SK-N-SH (cell line): ENCODE measurements at regions not wholly inside any gene's neighbourhood (a gene's known extent, or its start where the extent isn't known, plus 50 kb on each side); places are given as distances from the start of the nearest gene placed in this dataset.

ENCODE experiments used
- CTCF ChIA-PET: fragments of 300-600, 350-600 bp; formaldehyde crosslinking; extraction: SDS; loops from one replicate; lab custom pipeline; 2021; lab: Yijun Ruan, JAX
- POLR2A ChIA-PET: fragments of 350-600 bp; sonication (Branson Sonifier 250); formaldehyde crosslinking; extraction: SDS; loops from one replicate; lab custom pipeline; 2020; ENCODE audit warnings: antibody characterized with exemption, inconsistent platforms; lab: Yijun Ruan, JAX
- DNase-seq: peaks from one replicate; pipeline ENCODE4 v3.0.0; 2012
- H2AFZ ChIP-seq: fragments of 200-600 bp; sonication (generic); 2 replicates; pipeline ENCODE4 v1.8.1; 2016; ENCODE audit warnings: antibody characterized with exemption, mild to moderate bottlenecking, low read depth
- H3F3A ChIP-seq: fragments of 200-600 bp; sonication (generic); replicated peaks from 2 replicates; pipeline ENCODE3; 2016; ENCODE audit warnings: antibody characterized with exemption, mild to moderate bottlenecking; ENCODE audit not compliant: insufficient read depth
- H3K27ac ChIP-seq, 2 experiments: fragments of 200-500 bp in 1 of 2; fragments of 200-600 bp in 1 of 2; sonication (Bioruptor generic) in 1 of 2; sonication (generic), shearing (Covaris generic) in 1 of 2; 2 replicates each; pipeline versions ENCODE4 v1.5.1 to v1.6.1; 2014 to 2016; ENCODE audit warnings: low read depth in 2 of 2, inconsistent platforms in 1 of 2, low read length in 1 of 2, mild to moderate bottlenecking in 1 of 2, mixed read lengths in 1 of 2
- H3K27me3 ChIP-seq: fragments of 200-600 bp; sonication (generic), shearing (Covaris generic); 2 replicates; pipeline ENCODE4 v1.6.1; 2016; ENCODE audit warnings: mixed run types; ENCODE audit not compliant: insufficient read depth
- H3K36me3 ChIP-seq, 2 experiments: fragments of 200-500 bp in 1 of 2; fragments of 200-600 bp in 1 of 2; sonication (Bioruptor generic) in 1 of 2; sonication (generic) in 1 of 2; replicated peaks in 1 of 2; 2 replicates each; pipeline versions ENCODE3 to v1.5.1; 2014 to 2016; ENCODE audit warnings: low read length in 1 of 2, mild to moderate bottlenecking in 1 of 2; ENCODE audit not compliant: insufficient read depth in 2 of 2, control insufficient read depth in 1 of 2
- H3K4me1 ChIP-seq, 2 experiments: fragments of 200-500 bp in 1 of 2; fragments of 200-600 bp in 1 of 2; sonication (Bioruptor generic) in 1 of 2; sonication (generic), shearing (Covaris generic) in 1 of 2; 2 replicates each; pipeline versions ENCODE4 v1.5.1 to v1.6.1; 2014 to 2016; ENCODE audit warnings: low read depth in 1 of 2, low read length in 1 of 2, mixed run types in 1 of 2; ENCODE audit not compliant: insufficient read depth in 2 of 2, control insufficient read depth in 1 of 2
- H3K4me2 ChIP-seq: fragments of 200-600 bp; sonication (generic), shearing (Covaris generic); 2 replicates; pipeline ENCODE4 v1.6.1; 2017; ENCODE audit warnings: mixed run types
- H3K4me3 ChIP-seq, 2 experiments: fragments of 200-500 bp in 1 of 2; fragments of 200-600 bp in 1 of 2; sonication (Bioruptor generic) in 1 of 2; sonication (generic), shearing (Covaris generic) in 1 of 2; 2 replicates each; pipeline versions ENCODE4 v1.5.1 to v1.8.1; 2014 to 2016; ENCODE audit warnings: low read depth in 2 of 2, inconsistent platforms in 1 of 2, low read length in 1 of 2, mild to moderate bottlenecking in 1 of 2, mixed read lengths in 1 of 2, moderate library complexity in 1 of 2
- H3K79me2 ChIP-seq: fragments of 200-600 bp; sonication (generic); 2 replicates; pipeline ENCODE4 v1.8.1; 2017; ENCODE audit warnings: mild to moderate bottlenecking; ENCODE audit not compliant: insufficient read depth
- H3K9ac ChIP-seq: fragments of 200-600 bp; sonication (generic); 2 replicates; pipeline ENCODE4 v1.6.1; 2017; ENCODE audit warnings: mixed run types
- H3K9me2 ChIP-seq: fragments of 200-600 bp; sonication (generic); 2 replicates; pipeline ENCODE4 v1.6.1; 2017; ENCODE audit warnings: mixed run types
- H3K9me3 ChIP-seq: fragments of 200-600 bp; sonication (generic); 2 replicates; pipeline ENCODE4 v1.6.1; 2017; ENCODE audit warnings: mixed run types, mild to moderate bottlenecking, moderate library complexity
- H4K20me1 ChIP-seq: fragments of 200-600 bp; sonication (generic); 2 replicates; pipeline ENCODE4 v1.6.1; 2017; ENCODE audit warnings: mild to moderate bottlenecking, mixed run types; ENCODE audit not compliant: insufficient read depth
- ELF1 ChIP-seq: IDR thresholded peaks from 2 replicates; pipeline ENCODE4 v1.4.0; 2012
- EP300 ChIP-seq, 2 experiments: IDR thresholded peaks; 2 replicates each; pipeline versions ENCODE4 v1.4.0 to v1.6.1; 2012; ENCODE audit warnings: borderline replicate concordance in 1 of 2, low read depth in 1 of 2, low read length in 1 of 2
- EZH2phosphoT487 ChIP-seq: fragments of 200-600 bp; sonication (generic); IDR thresholded peaks from 2 replicates; pipeline ENCODE4 v1.6.1; 2017; ENCODE audit warnings: low read depth, mixed run types, mild to moderate bottlenecking, antibody characterized with exemption, moderate library complexity, borderline replicate concordance
- GABPA ChIP-seq: IDR thresholded peaks from 2 replicates; pipeline ENCODE4 v1.4.0; 2012; ENCODE audit warnings: low read depth, mild to moderate bottlenecking
- MEF2A ChIP-seq: IDR thresholded peaks from 2 replicates; pipeline ENCODE4 v1.4.0; 2012; ENCODE audit warnings: low read depth, borderline replicate concordance
- NFIC ChIP-seq: IDR thresholded peaks from 2 replicates; pipeline ENCODE4 v1.4.0; 2012; ENCODE audit warnings: borderline replicate concordance
- RFX5 ChIP-seq: IDR thresholded peaks from 2 replicates; pipeline ENCODE4 v1.6.1; 2012; ENCODE audit warnings: mild to moderate bottlenecking, improper control_type of control experiment, low read length
- TCF12 ChIP-seq: IDR thresholded peaks from 2 replicates; pipeline ENCODE4 v1.4.0; 2012
- TEAD4 ChIP-seq: IDR thresholded peaks from 2 replicates; pipeline ENCODE4 v1.4.0; 2012; ENCODE audit warnings: mild to moderate bottlenecking, borderline replicate concordance; ENCODE audit not compliant: insufficient read depth
- WGBS: methylation state at CpG from one replicate; pipeline ENCODE4 v1.1.6; 2017; ENCODE audit warnings: low lambda C conversion rate; 5-methylcytosine and 5-hydroxymethylcytosine counted together
- TF ChIP-seq, protein P1 (sequence below): fragments of 150-350 bp; IDR thresholded peaks from 2 replicates; pipeline ENCODE4 v1.6.1; 2016; ENCODE audit warnings: mild to moderate bottlenecking, low read depth, low read length
- TF ChIP-seq, protein P2 (sequence below): IDR thresholded peaks from 2 replicates; pipeline ENCODE4; 2012

DNA sequence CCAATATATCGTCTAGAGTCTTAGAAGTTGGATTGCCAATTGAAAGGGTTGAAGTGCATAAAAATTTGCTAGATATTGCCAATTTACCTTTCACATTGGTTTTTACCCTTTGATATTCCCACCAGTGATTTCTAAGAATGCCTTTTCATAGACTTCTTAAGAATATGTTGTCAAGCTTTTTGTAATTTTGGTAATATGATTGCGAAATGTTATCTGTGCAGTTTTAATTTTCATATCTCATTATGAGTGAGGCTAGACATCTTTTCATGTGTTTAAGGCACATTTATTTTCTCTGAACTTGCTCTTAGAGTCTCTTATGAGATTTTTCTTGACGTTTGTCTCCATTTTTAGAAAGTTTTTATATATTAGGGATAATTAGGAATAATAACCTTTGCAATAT is 567.2 kb downstream of the CCSER2 start:
- ChIA-PET CTCF (no interaction called here), POLR2A (no interaction called here)
- Histone ChIP-seq H3K36me3 (no peaks in the 10 kb centered on the region), H3K79me2 (no peaks in the 10 kb centered on the region), H2AFZ (no peak overlapping the region), H4K20me1 (no peaks in the 10 kb centered on the region), H3K9me3 (no peaks in the 10 kb centered on the region), H3K9me2 (no peaks in the 10 kb centered on the region), H3K4me2 (no peak overlapping the region), H3K27me3 (no peaks in the 10 kb centered on the region), H3K27ac (no peak overlapping the region), H3F3A (no peaks in the 10 kb centered on the region), H3K4me3 (no peak overlapping the region), H3K4me1 (peaks cover 0 to 7% of the 10 kb centered on the region in 2 experiments; a peak in 1 of 4 replicates), H3K9ac (no peak overlapping the region)
- DNase-seq = no peak
- 21% methylated on average over 3 of the region's 3 CpGs for WGBS
- TF ChIP-seq ELF1 = no peak
- TF ChIP-seq, all 33 proteins: peak for 0

DNA sequence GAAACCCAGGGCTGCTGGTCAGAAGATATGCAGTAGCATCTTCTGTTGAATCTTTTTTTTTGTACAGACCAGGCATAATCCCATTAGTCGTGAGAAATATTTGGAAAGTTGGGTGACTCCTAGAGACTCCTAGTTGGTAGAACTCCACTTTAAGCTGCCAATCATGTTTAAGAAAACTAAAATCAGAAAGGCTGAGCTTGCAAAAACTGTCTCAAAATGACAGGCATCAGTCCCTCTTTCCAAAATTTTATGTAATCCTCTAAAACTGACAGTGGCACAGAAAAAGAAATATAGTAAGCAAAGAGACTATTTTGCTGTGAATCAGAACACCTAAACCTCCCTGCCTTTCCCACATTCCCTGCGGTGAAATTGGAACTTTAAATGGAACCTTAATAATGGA is 568.5 kb downstream of the CCSER2 start:
- no peaks in the 10 kb centered on the region for H3K79me2 ChIP-seq
- no peaks in the 10 kb centered on the region for H3K36me3 ChIP-seq
- H3K9me3 ChIP-seq = no peaks in the 10 kb centered on the region
- H3K4me2 ChIP-seq = no peak overlapping the region
- no peaks in the 10 kb centered on the region for H3F3A ChIP-seq
- no peak for TF ChIP-seq EZH2phosphoT487
- TF ChIP-seq ELF1 = no peak
- no peak for TF ChIP-seq GABPA
- no peak for TF ChIP-seq NFIC
- no peaks in the 10 kb centered on the region for H3K27me3 ChIP-seq
- H2AFZ ChIP-seq = no peak overlapping the region
- H3K4me1 ChIP-seq = peaks cover 0 to 12% of the 10 kb centered on the region in 2 experiments; a peak in 1 of 4 replicates
- H3K9me2 ChIP-seq = no peaks in the 10 kb centered on the region
- H4K20me1 ChIP-seq = no peaks in the 10 kb centered on the region
- POLR2A ChIA-PET = no interaction called here
- H3K9ac ChIP-seq = no peak overlapping the region
- no peak overlapping the region for H3K4me3 ChIP-seq
- no peak for DNase-seq
- no peak overlapping the region for H3K27ac ChIP-seq
- CTCF ChIA-PET = no interaction called here
- WGBS = 33% methylated on average over 2 of the region's 2 CpGs

DNA sequence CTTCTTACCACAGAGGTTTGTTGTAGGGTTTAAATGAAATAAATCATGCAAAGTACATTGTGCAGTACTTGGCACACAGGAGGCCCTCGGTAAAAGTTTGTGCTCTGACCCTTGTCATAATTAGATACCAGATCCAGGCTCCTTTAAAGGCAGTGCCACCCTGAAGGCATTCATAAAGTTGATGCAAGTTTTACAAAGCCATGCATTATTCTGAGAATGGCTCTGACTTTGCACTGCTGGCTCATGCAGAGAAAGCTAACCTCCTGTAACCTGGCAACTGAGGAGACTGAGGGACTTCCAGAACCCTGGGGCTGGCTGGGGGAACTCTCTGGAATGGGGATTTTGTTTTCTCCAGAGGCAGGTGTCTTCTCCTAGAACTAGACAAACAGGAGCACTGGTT is 570.9 kb downstream of the CCSER2 start:
- Histone ChIP-seq H3F3A (no peaks in the 10 kb centered on the region), H3K36me3 (no peaks in the 10 kb centered on the region), H3K9ac (no peak overlapping the region), H3K4me3 (no peak overlapping the region), H3K4me2 (no peak overlapping the region)
- DNase-seq = no peak
- no CpG with 5 or more reads among the region's 1 CpG for WGBS
- TF ChIP-seq, protein P1, sequence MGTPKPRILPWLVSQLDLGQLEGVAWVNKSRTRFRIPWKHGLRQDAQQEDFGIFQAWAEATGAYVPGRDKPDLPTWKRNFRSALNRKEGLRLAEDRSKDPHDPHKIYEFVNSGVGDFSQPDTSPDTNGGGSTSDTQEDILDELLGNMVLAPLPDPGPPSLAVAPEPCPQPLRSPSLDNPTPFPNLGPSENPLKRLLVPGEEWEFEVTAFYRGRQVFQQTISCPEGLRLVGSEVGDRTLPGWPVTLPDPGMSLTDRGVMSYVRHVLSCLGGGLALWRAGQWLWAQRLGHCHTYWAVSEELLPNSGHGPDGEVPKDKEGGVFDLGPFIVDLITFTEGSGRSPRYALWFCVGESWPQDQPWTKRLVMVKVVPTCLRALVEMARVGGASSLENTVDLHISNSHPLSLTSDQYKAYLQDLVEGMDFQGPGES = no peak
- TF ChIP-seq RFX5 (no peak), EP300 (IDR thresholded peaks at IDR 0.05; ENCODE audit: borderline replicate concordance in 1 of 2, low read depth in 1 of 2, low read length in 1 of 2) (no peak), MEF2A (no peak), TEAD4 (no peak), TCF12 (no peak)
- TF ChIP-seq, protein P2, sequence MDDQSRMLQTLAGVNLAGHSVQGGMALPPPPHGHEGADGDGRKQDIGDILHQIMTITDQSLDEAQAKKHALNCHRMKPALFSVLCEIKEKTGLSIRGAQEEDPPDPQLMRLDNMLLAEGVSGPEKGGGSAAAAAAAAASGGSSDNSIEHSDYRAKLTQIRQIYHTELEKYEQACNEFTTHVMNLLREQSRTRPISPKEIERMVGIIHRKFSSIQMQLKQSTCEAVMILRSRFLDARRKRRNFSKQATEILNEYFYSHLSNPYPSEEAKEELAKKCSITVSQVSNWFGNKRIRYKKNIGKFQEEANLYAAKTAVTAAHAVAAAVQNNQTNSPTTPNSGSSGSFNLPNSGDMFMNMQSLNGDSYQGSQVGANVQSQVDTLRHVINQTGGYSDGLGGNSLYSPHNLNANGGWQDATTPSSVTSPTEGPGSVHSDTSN = no peak
- TF ChIP-seq, all 33 proteins: peak for 0
- Histone ChIP-seq H3K9me3 (no peaks in the 10 kb centered on the region), H2AFZ (no peak overlapping the region), H3K27ac (no peak overlapping the region), H4K20me1 (no peaks in the 10 kb centered on the region), H3K9me2 (no peaks in the 10 kb centered on the region), H3K79me2 (no peaks in the 10 kb centered on the region), H3K4me1 (peaks cover 0 to 18% of the 10 kb centered on the region in 2 experiments; a peak in 1 of 4 replicates), H3K27me3 (no peaks in the 10 kb centered on the region)
- ChIA-PET CTCF (no interaction called here), POLR2A (no interaction called here)
